GM10248 (cell line): ENCODE measurements at regions not wholly inside any gene's neighbourhood (a gene's known extent, or its start where the extent isn't known, plus 50 kb on each side); places are given as distances from the start of the nearest gene placed in this dataset.

Source experiments
- CTCF ChIA-PET: fragments of 300-600 bp; sonication (Branson Sonifier 250); formaldehyde crosslinking; extraction: SDS; loops from one replicate; lab custom pipeline; 2021; ENCODE audit warnings: antibody characterized with exemption; lab: Yijun Ruan, JAX
- POLR2A ChIA-PET: fragments of 350-650 bp; sonication (Branson Sonifier 250); formaldehyde crosslinking; extraction: SDS; loops from one replicate; lab custom pipeline; 2020; ENCODE audit warnings: antibody characterized with exemption; lab: Yijun Ruan, JAX
- DNase-seq: peaks from one replicate; pipeline ENCODE4 v3.0.0; 2012; ENCODE audit errors: extremely low spot score
- CTCF ChIP-seq: IDR thresholded peaks from 2 replicates; pipeline ENCODE4 v1.5.1; 2012; ENCODE audit warnings: mild to moderate bottlenecking, low read depth; ENCODE audit errors: extremely low read depth, missing control alignments, control extremely low read depth

- POLR2A ChIA-PET, result no interaction called here
- TF ChIP-seq CTCF, result no peak
- DNase-seq, result no peak
- CTCF ChIA-PET, result interaction anchor here (0.9 to 16.7 kb wide), 14 partner anchors 8 to 664 kb away, joined by 3 to 249 read pairs (median 7); no protein-coding TSS in a partner anchor
Observed at GRCh38 chr16:11404603-11405002, 59.3 kb downstream of the RMI2 start.

- peak; percentile 68 for DNase-seq
- ChIA-PET CTCF (interaction anchor here (0.7 to 16.7 kb wide), 29 partner anchors 9 to 455 kb away, joined by 3 to 249 read pairs (median 4); no protein-coding TSS in a partner anchor), POLR2A (no interaction called here)
- TF ChIP-seq CTCF, result peak; percentile 59
Observed at GRCh38 chr16:11405331-11406176, 60.3 kb downstream of the RMI2 start.

- ChIA-PET POLR2A (no interaction called here), CTCF (interaction anchor here (0.7 to 16.7 kb wide), 41 partner anchors 9 to 740 kb away, joined by 3 to 249 read pairs (median 4); partner anchors contain the start of gene ZC3H7A)
- no peak for DNase-seq
- no peak for TF ChIP-seq CTCF
Observed at GRCh38 chr16:11406177-11406560, 60.9 kb downstream of the RMI2 start.

- POLR2A ChIA-PET, result no interaction called here
- CTCF ChIA-PET, result interaction anchor here (0.6 to 16.7 kb wide), 54 partner anchors 10 to 739 kb away, joined by 3 to 249 read pairs (median 4); partner anchors contain the start of gene ZC3H7A
- peak; percentile 82 for DNase-seq
- peak; percentile 87 for TF ChIP-seq CTCF
Observed at GRCh38 chr16:11407047-11407982, 62.1 kb downstream of the RMI2 start.

- no peak for TF ChIP-seq CTCF
- DNase-seq, result no peak
- ChIA-PET POLR2A (no interaction called here), CTCF (interaction anchor here (0.7 to 16.7 kb wide), 30 partner anchors 9 to 660 kb away, joined by 3 to 249 read pairs (median 6); no protein-coding TSS in a partner anchor)
Observed at GRCh38 chr16:11408216-11408615, 63.0 kb downstream of the RMI2 start.

GRCh38 chr16:11409398-11409797, 64.1 kb downstream of the RMI2 start:
- ChIA-PET CTCF (interaction anchor here (1.0 to 8.2 kb wide), 7 partner anchors 12 to 438 kb away, joined by 3 to 99 read pairs (median 3); no protein-coding TSS in a partner anchor), POLR2A (no interaction called here)
- TF ChIP-seq CTCF, result no peak

More at GRCh38 chr16:11409398-11409797, 64.1 kb downstream of the RMI2 start:
- no peak for DNase-seq
